ENCODE measurements at regions not wholly inside any gene's neighbourhood (a gene's known extent, or its start where the extent isn't known, plus 50 kb on each side); places are given as distances from the start of the nearest gene placed in this dataset.

DNA sequence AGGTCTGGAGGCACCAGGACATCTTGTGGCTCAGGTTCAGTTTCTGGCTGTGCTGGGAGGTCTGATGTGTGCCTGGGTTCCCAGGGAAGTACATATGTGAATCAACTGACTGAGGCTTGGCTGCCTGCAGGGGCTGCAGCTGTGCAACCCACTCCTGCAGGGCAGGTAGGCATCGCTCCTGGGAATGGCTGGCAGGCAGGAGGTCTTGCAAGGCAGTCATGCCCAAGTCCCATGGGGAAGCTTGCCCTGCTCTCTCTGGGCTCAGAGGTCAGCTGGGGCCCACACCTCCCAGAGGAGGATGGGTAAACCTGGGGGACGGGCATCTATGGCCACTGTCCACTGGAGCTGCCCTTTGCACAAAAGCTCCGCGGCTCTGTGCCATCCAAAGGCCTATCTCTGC lies 1141.8 kb downstream of the SLITRK1 start:
- no peak overlapping the region for H3K27ac ChIP-seq
- H2AFZ ChIP-seq (ENCODE audit: low read depth), result no peak overlapping the region
- no peaks in the 10 kb centered on the region for H3K79me2 ChIP-seq (ENCODE audit: insufficient read depth, low read depth)
- no peaks in the 10 kb centered on the region for H3K4me1 ChIP-seq (ENCODE audit: low read depth, poor library complexity, severe bottlenecking)
- no peak overlapping the region for H3K9ac ChIP-seq
- H3K27me3 ChIP-seq (ENCODE audit: insufficient read depth, low read depth), result no peaks in the 10 kb centered on the region
- TF ChIP-seq, protein P1, sequence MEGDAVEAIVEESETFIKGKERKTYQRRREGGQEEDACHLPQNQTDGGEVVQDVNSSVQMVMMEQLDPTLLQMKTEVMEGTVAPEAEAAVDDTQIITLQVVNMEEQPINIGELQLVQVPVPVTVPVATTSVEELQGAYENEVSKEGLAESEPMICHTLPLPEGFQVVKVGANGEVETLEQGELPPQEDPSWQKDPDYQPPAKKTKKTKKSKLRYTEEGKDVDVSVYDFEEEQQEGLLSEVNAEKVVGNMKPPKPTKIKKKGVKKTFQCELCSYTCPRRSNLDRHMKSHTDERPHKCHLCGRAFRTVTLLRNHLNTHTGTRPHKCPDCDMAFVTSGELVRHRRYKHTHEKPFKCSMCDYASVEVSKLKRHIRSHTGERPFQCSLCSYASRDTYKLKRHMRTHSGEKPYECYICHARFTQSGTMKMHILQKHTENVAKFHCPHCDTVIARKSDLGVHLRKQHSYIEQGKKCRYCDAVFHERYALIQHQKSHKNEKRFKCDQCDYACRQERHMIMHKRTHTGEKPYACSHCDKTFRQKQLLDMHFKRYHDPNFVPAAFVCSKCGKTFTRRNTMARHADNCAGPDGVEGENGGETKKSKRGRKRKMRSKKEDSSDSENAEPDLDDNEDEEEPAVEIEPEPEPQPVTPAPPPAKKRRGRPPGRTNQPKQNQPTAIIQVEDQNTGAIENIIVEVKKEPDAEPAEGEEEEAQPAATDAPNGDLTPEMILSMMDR (conservative IDR thresholded peaks at IDR 0.05; ENCODE audit: low read depth, low read length), result no peak
- no peaks in the 10 kb centered on the region for H4K20me1 ChIP-seq (ENCODE audit: insufficient read depth)
- H3K36me3 ChIP-seq (ENCODE audit: insufficient read depth), result no peaks in the 10 kb centered on the region
- no peak overlapping the region for H3K4me3 ChIP-seq (IDR thresholded peaks at IDR 0.05; ENCODE audit: insufficient read depth, low read depth, low read length)
- H3K4me2 ChIP-seq, result no peak overlapping the region

GRCh38 chr13:82739881-82740280 lies 1142.4 kb downstream of the SLITRK1 start:
- H2AFZ ChIP-seq (ENCODE audit: low read depth), result no peak overlapping the region
- H3K4me2 ChIP-seq, result no peak overlapping the region
- TF ChIP-seq, protein P1 (conservative IDR thresholded peaks at IDR 0.05; ENCODE audit: low read depth, low read length), result no peak
- no peak overlapping the region for H3K27ac ChIP-seq
- H3K4me1 ChIP-seq (ENCODE audit: low read depth, poor library complexity, severe bottlenecking), result no peaks in the 10 kb centered on the region
- H3K27me3 ChIP-seq (ENCODE audit: insufficient read depth, low read depth), result no peaks in the 10 kb centered on the region
- H3K79me2 ChIP-seq (ENCODE audit: insufficient read depth, low read depth), result no peaks in the 10 kb centered on the region
- H3K4me3 ChIP-seq (IDR thresholded peaks at IDR 0.05; ENCODE audit: insufficient read depth, low read depth, low read length), result no peak overlapping the region
- no peaks in the 10 kb centered on the region for H4K20me1 ChIP-seq (ENCODE audit: insufficient read depth)
- H3K9ac ChIP-seq, result no peak overlapping the region
- no peaks in the 10 kb centered on the region for H3K36me3 ChIP-seq (ENCODE audit: insufficient read depth)

- H3K9ac ChIP-seq, result no peak overlapping the region
- TF ChIP-seq, protein P1 (conservative IDR thresholded peaks at IDR 0.05; ENCODE audit: low read depth, low read length), result no peak
- H3K27ac ChIP-seq, result no peak overlapping the region
Observed at GRCh38 chr13:82729401-82729800, 1152.9 kb downstream of the SLITRK1 start.

DNA sequence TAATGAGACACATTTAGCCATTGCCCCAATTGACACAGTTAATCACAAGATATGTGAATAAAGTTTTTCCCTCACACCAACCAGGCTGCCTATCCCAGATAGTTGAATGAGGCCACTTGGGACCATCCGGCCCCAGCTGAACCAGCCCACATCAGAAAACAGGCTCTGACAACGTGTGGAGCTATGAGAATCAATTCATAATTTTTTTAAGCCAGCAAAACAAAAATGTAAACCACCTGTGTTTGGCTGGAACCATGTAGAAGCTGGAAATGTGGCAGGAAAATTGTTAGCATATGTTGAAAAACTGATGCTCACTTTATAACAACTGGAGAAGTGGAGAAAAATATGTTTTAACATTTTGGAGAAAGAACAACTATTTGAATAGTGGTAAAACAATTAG lies 1161.3 kb downstream of the SLITRK1 start:
- Histone ChIP-seq H3K27me3 (ENCODE audit: insufficient read depth, low read depth) (no peaks in the 10 kb centered on the region), H3K27ac (no peak overlapping the region), H3K9ac (no peak overlapping the region), H3K79me2 (ENCODE audit: insufficient read depth, low read depth) (no peaks in the 10 kb centered on the region), H2AFZ (ENCODE audit: low read depth) (no peak overlapping the region), H3K4me2 (no peak overlapping the region), H3K4me1 (ENCODE audit: low read depth, poor library complexity, severe bottlenecking) (peaks cover 20% of the 10 kb centered on the region), H4K20me1 (ENCODE audit: insufficient read depth) (no peaks in the 10 kb centered on the region), H3K36me3 (ENCODE audit: insufficient read depth) (no peaks in the 10 kb centered on the region), H3K4me3 (IDR thresholded peaks at IDR 0.05; ENCODE audit: insufficient read depth, low read depth, low read length) (no peak overlapping the region)
- TF ChIP-seq, protein P1 (conservative IDR thresholded peaks at IDR 0.05; ENCODE audit: low read depth, low read length), result no peak

More at GRCh38 chr13:82729401-82729800, 1152.9 kb downstream of the SLITRK1 start:
- Histone ChIP-seq H3K4me2 (no peak overlapping the region), H3K79me2 (ENCODE audit: insufficient read depth, low read depth) (no peaks in the 10 kb centered on the region), H3K4me3 (IDR thresholded peaks at IDR 0.05; ENCODE audit: insufficient read depth, low read depth, low read length) (no peak overlapping the region), H2AFZ (ENCODE audit: low read depth) (no peak overlapping the region), H3K27me3 (ENCODE audit: insufficient read depth, low read depth) (no peaks in the 10 kb centered on the region), H4K20me1 (ENCODE audit: insufficient read depth) (no peaks in the 10 kb centered on the region), H3K36me3 (ENCODE audit: insufficient read depth) (no peaks in the 10 kb centered on the region), H3K4me1 (ENCODE audit: low read depth, poor library complexity, severe bottlenecking) (no peaks in the 10 kb centered on the region)

Data from KMS-11 (cell line).